ENCODE measurements at regions not wholly inside any gene's neighbourhood (a gene's known extent, or its start where the extent isn't known, plus 50 kb on each side); places are given as distances from the start of the nearest gene placed in this dataset.

GRCh38 chr19:32233885-32234284 lies 111.5 kb upstream of the ZNF507 start:
- Histone ChIP-seq H2BK15ac (replicated peaks; ENCODE audit: low read depth) (no peak overlapping the region), H2BK120ac (ENCODE audit: low read depth, low read length) (no peak overlapping the region), H3K23ac (ENCODE audit: low read length) (no peak overlapping the region), H3K9ac (ENCODE audit: low read length) (no peak overlapping the region), H4K5ac (ENCODE audit: low read length) (no peak overlapping the region), H3K27me3 (ENCODE audit: insufficient read depth, low read length, poor library complexity) (no peaks in the 10 kb centered on the region), H3K4ac (ENCODE audit: low read depth, low read length) (no peak overlapping the region), H3K79me2 (ENCODE audit: control insufficient read depth, insufficient read depth, low read length) (no peaks in the 10 kb centered on the region), H3K4me3 (ENCODE audit: low read length) (no peak overlapping the region), H4K8ac (ENCODE audit: low read depth, low read length) (no peak overlapping the region), H3K4me1 (ENCODE audit: control insufficient read depth, low read depth, low read length) (no peaks in the 10 kb centered on the region), H3K79me1 (ENCODE audit: low read length) (no peaks in the 10 kb centered on the region), H3K56ac (ENCODE audit: low read length) (no peak overlapping the region), H2BK5ac (ENCODE audit: low read length) (no peak overlapping the region), H3K18ac (ENCODE audit: low read length) (no peak overlapping the region), H3K4me2 (ENCODE audit: low read length) (no peak overlapping the region), H2AK5ac (ENCODE audit: low read length) (no peak overlapping the region), H3K36me3 (ENCODE audit: control insufficient read depth, insufficient read depth, low read length) (no peaks in the 10 kb centered on the region), H3K27ac (ENCODE audit: low read depth, low read length) (no peak overlapping the region)
- no CpG with 5 or more reads among the region's 4 CpGs for WGBS (ENCODE audit: extremely low coverage, insufficient coverage, low lambda C conversion rate)
- no peak for DNase-seq

- H2BK15ac ChIP-seq (replicated peaks; ENCODE audit: low read depth) = no peak overlapping the region
- WGBS (ENCODE audit: extremely low coverage, insufficient coverage, low lambda C conversion rate) = no CpG with 5 or more reads among the region's 3 CpGs
- no peak overlapping the region for H4K8ac ChIP-seq (ENCODE audit: low read depth, low read length)
- H2BK5ac ChIP-seq (ENCODE audit: low read length) = no peak overlapping the region
- H3K18ac ChIP-seq (ENCODE audit: low read length) = no peak overlapping the region
- H4K5ac ChIP-seq (ENCODE audit: low read length) = no peak overlapping the region
- H2AK5ac ChIP-seq (ENCODE audit: low read length) = no peak overlapping the region
- no peaks in the 10 kb centered on the region for H3K36me3 ChIP-seq (ENCODE audit: control insufficient read depth, insufficient read depth, low read length)
- no peaks in the 10 kb centered on the region for H3K79me2 ChIP-seq (ENCODE audit: control insufficient read depth, insufficient read depth, low read length)
- H3K27ac ChIP-seq (ENCODE audit: low read depth, low read length) = no peak overlapping the region
- H3K79me1 ChIP-seq (ENCODE audit: low read length) = no peaks in the 10 kb centered on the region
- H3K4me2 ChIP-seq (ENCODE audit: low read length) = no peak overlapping the region
- H3K27me3 ChIP-seq (ENCODE audit: insufficient read depth, low read length, poor library complexity) = no peaks in the 10 kb centered on the region
- H3K56ac ChIP-seq (ENCODE audit: low read length) = no peak overlapping the region
- no peak for DNase-seq
- no peaks in the 10 kb centered on the region for H3K4me1 ChIP-seq (ENCODE audit: control insufficient read depth, low read depth, low read length)
- no peak overlapping the region for H3K4ac ChIP-seq (ENCODE audit: low read depth, low read length)
- H3K9ac ChIP-seq (ENCODE audit: low read length) = no peak overlapping the region
- H2BK120ac ChIP-seq (ENCODE audit: low read depth, low read length) = no peak overlapping the region
- H3K23ac ChIP-seq (ENCODE audit: low read length) = no peak overlapping the region
- no peak overlapping the region for H3K4me3 ChIP-seq (ENCODE audit: low read length)
These were observed 110.7 kb upstream of the ZNF507 start for GRCh38 chr19:32234663-32235217.

- no peak overlapping the region for H3K4ac ChIP-seq (ENCODE audit: low read depth, low read length)
- no peaks in the 10 kb centered on the region for H3K36me3 ChIP-seq (ENCODE audit: control insufficient read depth, insufficient read depth, low read length)
- no peak overlapping the region for H3K23ac ChIP-seq (ENCODE audit: low read length)
- no peaks in the 10 kb centered on the region for H3K27me3 ChIP-seq (ENCODE audit: insufficient read depth, low read length, poor library complexity)
- WGBS (ENCODE audit: extremely low coverage, insufficient coverage, low lambda C conversion rate) = no CpG with 5 or more reads among the region's 1 CpG
- H3K79me1 ChIP-seq (ENCODE audit: low read length) = no peaks in the 10 kb centered on the region
- H3K9ac ChIP-seq (ENCODE audit: low read length) = no peak overlapping the region
- no peak overlapping the region for H4K5ac ChIP-seq (ENCODE audit: low read length)
- H2AK5ac ChIP-seq (ENCODE audit: low read length) = no peak overlapping the region
- H3K4me2 ChIP-seq (ENCODE audit: low read length) = no peak overlapping the region
- H3K27ac ChIP-seq (ENCODE audit: low read depth, low read length) = no peak overlapping the region
- no peak overlapping the region for H2BK15ac ChIP-seq (replicated peaks; ENCODE audit: low read depth)
- no peak for DNase-seq
- no peak overlapping the region for H3K56ac ChIP-seq (ENCODE audit: low read length)
- no peak overlapping the region for H3K18ac ChIP-seq (ENCODE audit: low read length)
- no peak overlapping the region for H3K4me3 ChIP-seq (ENCODE audit: low read length)
- no peak overlapping the region for H4K8ac ChIP-seq (ENCODE audit: low read depth, low read length)
- no peaks in the 10 kb centered on the region for H3K4me1 ChIP-seq (ENCODE audit: control insufficient read depth, low read depth, low read length)
- H3K79me2 ChIP-seq (ENCODE audit: control insufficient read depth, insufficient read depth, low read length) = no peaks in the 10 kb centered on the region
- no peak overlapping the region for H2BK5ac ChIP-seq (ENCODE audit: low read length)
- no peak overlapping the region for H2BK120ac ChIP-seq (ENCODE audit: low read depth, low read length)
These were observed 107.3 kb upstream of the ZNF507 start for GRCh38 chr19:32238076-32238475.

- Histone ChIP-seq H3K9ac (ENCODE audit: low read length) (no peak overlapping the region), H3K27ac (ENCODE audit: low read depth, low read length) (no peak overlapping the region), H4K5ac (ENCODE audit: low read length) (no peak overlapping the region), H3K36me3 (ENCODE audit: control insufficient read depth, insufficient read depth, low read length) (no peaks in the 10 kb centered on the region), H3K56ac (ENCODE audit: low read length) (no peak overlapping the region), H3K4me3 (ENCODE audit: low read length) (no peak overlapping the region), H3K4me2 (ENCODE audit: low read length) (no peak overlapping the region), H3K79me2 (ENCODE audit: control insufficient read depth, insufficient read depth, low read length) (no peaks in the 10 kb centered on the region), H4K8ac (ENCODE audit: low read depth, low read length) (no peak overlapping the region), H3K27me3 (ENCODE audit: insufficient read depth, low read length, poor library complexity) (no peaks in the 10 kb centered on the region), H2AK5ac (ENCODE audit: low read length) (no peak overlapping the region), H3K4me1 (ENCODE audit: control insufficient read depth, low read depth, low read length) (no peaks in the 10 kb centered on the region), H2BK15ac (replicated peaks; ENCODE audit: low read depth) (no peak overlapping the region), H3K4ac (ENCODE audit: low read depth, low read length) (no peak overlapping the region), H3K79me1 (ENCODE audit: low read length) (no peaks in the 10 kb centered on the region), H3K23ac (ENCODE audit: low read length) (no peak overlapping the region), H2BK120ac (ENCODE audit: low read depth, low read length) (no peak overlapping the region), H3K18ac (ENCODE audit: low read length) (no peak overlapping the region), H2BK5ac (ENCODE audit: low read length) (no peak overlapping the region)
- WGBS (ENCODE audit: extremely low coverage, insufficient coverage, low lambda C conversion rate) = no CpG with 5 or more reads among the region's 7 CpGs
- no peak for DNase-seq
These were observed 105.1 kb upstream of the ZNF507 start for GRCh38 chr19:32240316-32240715.

- Histone ChIP-seq H3K4ac (ENCODE audit: low read depth, low read length) (no peak overlapping the region), H4K5ac (ENCODE audit: low read length) (no peak overlapping the region), H3K23ac (ENCODE audit: low read length) (no peak overlapping the region), H3K9ac (ENCODE audit: low read length) (no peak overlapping the region), H4K8ac (ENCODE audit: low read depth, low read length) (no peak overlapping the region), H3K4me1 (ENCODE audit: control insufficient read depth, low read depth, low read length) (no peaks in the 10 kb centered on the region), H2BK15ac (replicated peaks; ENCODE audit: low read depth) (no peak overlapping the region), H3K4me2 (ENCODE audit: low read length) (no peak overlapping the region), H2BK5ac (ENCODE audit: low read length) (no peak overlapping the region), H3K36me3 (ENCODE audit: control insufficient read depth, insufficient read depth, low read length) (no peaks in the 10 kb centered on the region), H2BK120ac (ENCODE audit: low read depth, low read length) (no peak overlapping the region), H3K27me3 (ENCODE audit: insufficient read depth, low read length, poor library complexity) (no peaks in the 10 kb centered on the region), H2AK5ac (ENCODE audit: low read length) (no peak overlapping the region), H3K56ac (ENCODE audit: low read length) (no peak overlapping the region), H3K4me3 (ENCODE audit: low read length) (no peak overlapping the region), H3K18ac (ENCODE audit: low read length) (no peak overlapping the region), H3K79me1 (ENCODE audit: low read length) (no peaks in the 10 kb centered on the region), H3K27ac (ENCODE audit: low read depth, low read length) (no peak overlapping the region), H3K79me2 (ENCODE audit: control insufficient read depth, insufficient read depth, low read length) (no peaks in the 10 kb centered on the region)
- WGBS (ENCODE audit: extremely low coverage, insufficient coverage, low lambda C conversion rate) = no CpG with 5 or more reads among the region's 8 CpGs
- DNase-seq = no peak
These were observed 104.1 kb upstream of the ZNF507 start for GRCh38 chr19:32241306-32241705.

GRCh38 chr19:32241932-32242710 lies 103.3 kb upstream of the ZNF507 start:
- Histone ChIP-seq H3K27me3 (ENCODE audit: insufficient read depth, low read length, poor library complexity) (no peaks in the 10 kb centered on the region), H3K36me3 (ENCODE audit: control insufficient read depth, insufficient read depth, low read length) (no peaks in the 10 kb centered on the region), H3K23ac (ENCODE audit: low read length) (no peak overlapping the region), H3K56ac (ENCODE audit: low read length) (no peak overlapping the region), H3K27ac (ENCODE audit: low read depth, low read length) (no peak overlapping the region), H2BK15ac (replicated peaks; ENCODE audit: low read depth) (no peak overlapping the region), H3K4me2 (ENCODE audit: low read length) (no peak overlapping the region), H2BK5ac (ENCODE audit: low read length) (no peak overlapping the region), H4K5ac (ENCODE audit: low read length) (no peak overlapping the region), H3K18ac (ENCODE audit: low read length) (no peak overlapping the region), H4K8ac (ENCODE audit: low read depth, low read length) (no peak overlapping the region), H3K9ac (ENCODE audit: low read length) (no peak overlapping the region), H3K79me1 (ENCODE audit: low read length) (no peaks in the 10 kb centered on the region), H2BK120ac (ENCODE audit: low read depth, low read length) (no peak overlapping the region), H3K4me1 (ENCODE audit: control insufficient read depth, low read depth, low read length) (no peaks in the 10 kb centered on the region), H3K79me2 (ENCODE audit: control insufficient read depth, insufficient read depth, low read length) (no peaks in the 10 kb centered on the region), H3K4ac (ENCODE audit: low read depth, low read length) (no peak overlapping the region), H2AK5ac (ENCODE audit: low read length) (no peak overlapping the region), H3K4me3 (ENCODE audit: low read length) (no peak overlapping the region)
- no CpG with 5 or more reads among the region's 21 CpGs for WGBS (ENCODE audit: extremely low coverage, insufficient coverage, low lambda C conversion rate)
- no peak for DNase-seq

Measured in mesendoderm (in vitro differentiated cells).